ENCODE measurements at regions not wholly inside any gene's neighbourhood (a gene's known extent, or its start where the extent isn't known, plus 50 kb on each side); places are given as distances from the start of the nearest gene placed in this dataset.

- intact Hi-C loops (cut with DNase I; ENCODE audit: low total_unique reads), result no loop called here
- H3K27me3 ChIP-seq, result no peaks in the 10 kb centered on the region
- H3K27ac ChIP-seq, result no peak overlapping the region
- H3K4me3 ChIP-seq, result no peak overlapping the region
- 29 to 46% methylated on average over 1 of the region's 1 CpG for WGBS, 2 donors
- H3K9me3 ChIP-seq, result no peaks in the 10 kb centered on the region
- TF ChIP-seq CTCF (IDR thresholded peaks at IDR 0.05) (no peak), POLR2A (IDR thresholded peaks at IDR 0.05) (no peak)
- DNase-seq, result no peak
- H3K36me3 ChIP-seq (ENCODE audit: low read depth, missing control alignments), result no peaks in the 10 kb centered on the region
- H3K4me1 ChIP-seq, result peaks cover 23% of the 10 kb centered on the region
Measured at GRCh38 chr12:67459173-67459572, 189.4 kb upstream of the DYRK2 start.

- Histone ChIP-seq H3K27ac (no peak overlapping the region), H3K4me1 (peaks cover 23% of the 10 kb centered on the region), H3K9me3 (no peaks in the 10 kb centered on the region), H3K36me3 (ENCODE audit: low read depth, missing control alignments) (no peaks in the 10 kb centered on the region), H3K27me3 (no peaks in the 10 kb centered on the region), H3K4me3 (no peak overlapping the region)
- TF ChIP-seq POLR2A (IDR thresholded peaks at IDR 0.05), result no peak
- TF ChIP-seq CTCF (IDR thresholded peaks at IDR 0.05), result no peak
- intact Hi-C loops (cut with DNase I; ENCODE audit: low total_unique reads), result no loop called here
- WGBS, 2 donors, result 79 to 81% methylated on average over 4 of the region's 4 CpGs
- DNase-seq, result no peak
Measured at GRCh38 chr12:67459578-67459977, 189.0 kb upstream of the DYRK2 start.

GRCh38 chr12:67460388-67460787, 188.2 kb upstream of the DYRK2 start:
- H3K4me1 ChIP-seq, result peaks cover 23% of the 10 kb centered on the region
- no peaks in the 10 kb centered on the region for H3K27me3 ChIP-seq
- H3K9me3 ChIP-seq, result no peaks in the 10 kb centered on the region
- DNase-seq, result no peak
- intact Hi-C loops (cut with DNase I; ENCODE audit: low total_unique reads), result no loop called here
- no peak overlapping the region for H3K4me3 ChIP-seq
- TF ChIP-seq POLR2A (IDR thresholded peaks at IDR 0.05) (no peak), CTCF (IDR thresholded peaks at IDR 0.05) (no peak)
- H3K36me3 ChIP-seq (ENCODE audit: low read depth, missing control alignments), result no peaks in the 10 kb centered on the region
- 75 to 88% methylated on average over 6 of the region's 6 CpGs for WGBS, 2 donors
- no peak overlapping the region for H3K27ac ChIP-seq

GRCh38 chr12:67468549-67469245, 179.8 kb upstream of the DYRK2 start:
- no peak overlapping the region for H3K4me3 ChIP-seq
- peaks cover 6% of the 10 kb centered on the region for H3K4me1 ChIP-seq
- no peaks in the 10 kb centered on the region for H3K27me3 ChIP-seq
- H3K36me3 ChIP-seq (ENCODE audit: low read depth, missing control alignments), result no peaks in the 10 kb centered on the region
- TF ChIP-seq POLR2A (IDR thresholded peaks at IDR 0.05), result no peak
- H3K27ac ChIP-seq, result no peak overlapping the region
- DNase-seq, result no peak
- intact Hi-C loops (cut with DNase I; ENCODE audit: low total_unique reads), result no loop called here
- H3K9me3 ChIP-seq, result no peaks in the 10 kb centered on the region
- WGBS, 2 donors, result 77 to 86% methylated on average over 1 to 2 of the region's 2 CpGs

GRCh38 chr12:67469666-67470065, 178.9 kb upstream of the DYRK2 start:
- Histone ChIP-seq H3K4me3 (no peak overlapping the region), H3K27me3 (no peaks in the 10 kb centered on the region), H3K36me3 (ENCODE audit: low read depth, missing control alignments) (no peaks in the 10 kb centered on the region), H3K9me3 (no peaks in the 10 kb centered on the region), H3K27ac (no peak overlapping the region), H3K4me1 (peaks cover 6% of the 10 kb centered on the region)
- WGBS, 2 donors, result 63 to 86% methylated on average over 2 of the region's 2 CpGs
- DNase-seq, result no peak
- intact Hi-C loops (cut with DNase I; ENCODE audit: low total_unique reads), result no loop called here
- TF ChIP-seq POLR2A (IDR thresholded peaks at IDR 0.05), result no peak
- TF ChIP-seq CTCF (IDR thresholded peaks at IDR 0.05), result no peak

Measured in testis (tissue), 2 donors.